ENCODE measurements at regions not wholly inside any gene's neighbourhood (a gene's known extent, or its start where the extent isn't known, plus 50 kb on each side); places are given as distances from the start of the nearest gene placed in this dataset.

DNA sequence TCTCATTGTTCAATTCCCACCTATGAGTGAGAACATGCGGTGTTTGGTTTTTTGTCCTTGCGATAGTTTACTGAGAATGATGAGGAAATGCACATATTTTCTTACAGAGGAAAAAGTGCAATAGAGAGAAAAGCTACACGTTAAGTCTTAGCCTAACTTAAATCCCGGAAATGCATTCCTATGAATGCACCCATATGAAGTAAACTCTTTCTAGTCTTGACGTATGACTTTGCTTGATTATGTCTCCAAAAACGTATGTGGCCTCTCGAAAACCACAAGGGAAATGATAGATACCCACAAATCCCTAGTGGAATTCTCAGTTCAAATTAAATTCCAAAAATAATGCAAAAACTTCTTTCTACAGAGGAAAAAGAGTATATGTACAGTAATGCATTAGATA lies 90.7 kb upstream of the SASH1 start:
- TF ChIP-seq POLR2AphosphoS5 (IDR thresholded peaks at IDR 0.05; ENCODE audit: low read depth): no peak
- TF ChIP-seq, protein P1, sequence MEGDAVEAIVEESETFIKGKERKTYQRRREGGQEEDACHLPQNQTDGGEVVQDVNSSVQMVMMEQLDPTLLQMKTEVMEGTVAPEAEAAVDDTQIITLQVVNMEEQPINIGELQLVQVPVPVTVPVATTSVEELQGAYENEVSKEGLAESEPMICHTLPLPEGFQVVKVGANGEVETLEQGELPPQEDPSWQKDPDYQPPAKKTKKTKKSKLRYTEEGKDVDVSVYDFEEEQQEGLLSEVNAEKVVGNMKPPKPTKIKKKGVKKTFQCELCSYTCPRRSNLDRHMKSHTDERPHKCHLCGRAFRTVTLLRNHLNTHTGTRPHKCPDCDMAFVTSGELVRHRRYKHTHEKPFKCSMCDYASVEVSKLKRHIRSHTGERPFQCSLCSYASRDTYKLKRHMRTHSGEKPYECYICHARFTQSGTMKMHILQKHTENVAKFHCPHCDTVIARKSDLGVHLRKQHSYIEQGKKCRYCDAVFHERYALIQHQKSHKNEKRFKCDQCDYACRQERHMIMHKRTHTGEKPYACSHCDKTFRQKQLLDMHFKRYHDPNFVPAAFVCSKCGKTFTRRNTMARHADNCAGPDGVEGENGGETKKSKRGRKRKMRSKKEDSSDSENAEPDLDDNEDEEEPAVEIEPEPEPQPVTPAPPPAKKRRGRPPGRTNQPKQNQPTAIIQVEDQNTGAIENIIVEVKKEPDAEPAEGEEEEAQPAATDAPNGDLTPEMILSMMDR (IDR thresholded peaks at IDR 0.05; ENCODE audit: insufficient read depth, low read length): no peak

Measured in HL-60 (cell line).